Muscle of leg (tissue), 3 donors: ENCODE measurements at regions not wholly inside any gene's neighbourhood (a gene's known extent, or its start where the extent isn't known, plus 50 kb on each side); places are given as distances from the start of the nearest gene placed in this dataset.

Source experiments
- DNase-seq: peaks from one replicate; pipeline ENCODE4 v3.0.0; 2013
- H3K27ac ChIP-seq: one replicate; pipeline ENCODE4 v1.5.1; 2013; ENCODE audit warnings: mild to moderate bottlenecking, low read length, control low read depth
- H3K27me3 ChIP-seq: one replicate; pipeline ENCODE4 v1.6.1; 2013; ENCODE audit warnings: low read length; ENCODE audit not compliant: control insufficient read depth, insufficient read depth
- H3K36me3 ChIP-seq: one replicate; pipeline ENCODE4 v1.6.1; 2013; ENCODE audit warnings: low read length; ENCODE audit not compliant: control insufficient read depth, insufficient read depth
- H3K4me1 ChIP-seq: one replicate; pipeline ENCODE4 v1.6.1; 2013; ENCODE audit warnings: low read length; ENCODE audit not compliant: control insufficient read depth, insufficient read depth
- H3K4me3 ChIP-seq: one replicate; pipeline ENCODE4 v1.5.1; 2013; ENCODE audit warnings: low read length, control low read depth
- H3K9me3 ChIP-seq: replicated peaks from 2 replicates; pipeline ENCODE4 v1.6.1; 2013; ENCODE audit warnings: low read depth, low read length; ENCODE audit not compliant: control insufficient read depth
- WGBS: methylation state at CpG from one replicate; pipeline ENCODE4 v1.1.5; 2013; ENCODE audit warnings: missing lambda C conversion rate; ENCODE audit not compliant: insufficient coverage; 5-methylcytosine and 5-hydroxymethylcytosine counted together

DNA sequence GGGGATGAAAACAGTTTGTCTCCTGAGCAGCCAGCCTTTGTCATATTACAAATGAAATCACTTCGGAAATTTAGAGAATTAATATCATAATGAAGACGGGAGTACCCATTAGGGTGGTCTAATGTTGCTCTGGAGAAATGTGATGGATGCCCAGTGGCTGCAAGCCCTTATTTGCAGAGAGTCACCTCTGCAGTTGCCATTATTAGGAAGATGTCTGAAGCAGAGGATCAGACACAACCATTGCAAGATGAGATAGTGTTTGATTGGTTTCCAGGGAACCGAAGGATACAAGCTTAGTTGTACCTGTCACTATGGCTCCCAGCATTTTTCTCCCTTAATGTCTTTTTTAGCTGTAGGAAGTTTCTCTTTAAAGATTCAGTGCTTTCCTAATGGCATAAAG is 272.4 kb downstream of the FIGN start:
- H3K27ac ChIP-seq, result no peak overlapping the region
- H3K27me3 ChIP-seq, result peaks cover 3% of the 10 kb centered on the region
- no peak overlapping the region for H3K4me3 ChIP-seq
- no peaks in the 10 kb centered on the region for H3K36me3 ChIP-seq
- DNase-seq, result no peak
- no peaks in the 10 kb centered on the region for H3K9me3 ChIP-seq
- 75% methylated on average over 1 of the region's 3 CpGs for WGBS
- H3K4me1 ChIP-seq, result peaks cover 3% of the 10 kb centered on the region

DNA sequence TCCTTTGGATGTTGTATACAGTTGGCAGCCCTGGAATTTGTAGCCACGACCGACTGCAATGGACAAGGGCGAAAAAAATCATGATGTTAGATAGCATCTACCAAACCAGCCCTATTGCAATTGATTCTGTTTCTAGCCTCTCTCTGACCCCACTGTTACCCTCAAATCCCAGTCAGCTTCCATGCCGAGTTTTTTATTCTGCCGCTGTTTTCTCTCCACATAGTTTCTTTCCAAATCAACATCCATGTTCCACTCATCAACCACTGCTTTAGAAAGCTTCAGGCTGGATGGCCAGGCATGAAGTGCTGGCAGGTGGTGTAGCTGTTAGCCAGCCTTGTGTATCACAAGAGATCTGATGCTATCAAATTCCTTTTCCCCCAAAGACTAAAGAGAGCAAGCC is 272.8 kb downstream of the FIGN start:
- no peak for DNase-seq
- 100% methylated on average over 1 of the region's 5 CpGs for WGBS
- Histone ChIP-seq H3K4me1 (peaks cover 3% of the 10 kb centered on the region), H3K27me3 (peaks cover 3% of the 10 kb centered on the region), H3K9me3 (no peaks in the 10 kb centered on the region), H3K27ac (no peak overlapping the region), H3K36me3 (no peaks in the 10 kb centered on the region), H3K4me3 (no peak overlapping the region)

DNA sequence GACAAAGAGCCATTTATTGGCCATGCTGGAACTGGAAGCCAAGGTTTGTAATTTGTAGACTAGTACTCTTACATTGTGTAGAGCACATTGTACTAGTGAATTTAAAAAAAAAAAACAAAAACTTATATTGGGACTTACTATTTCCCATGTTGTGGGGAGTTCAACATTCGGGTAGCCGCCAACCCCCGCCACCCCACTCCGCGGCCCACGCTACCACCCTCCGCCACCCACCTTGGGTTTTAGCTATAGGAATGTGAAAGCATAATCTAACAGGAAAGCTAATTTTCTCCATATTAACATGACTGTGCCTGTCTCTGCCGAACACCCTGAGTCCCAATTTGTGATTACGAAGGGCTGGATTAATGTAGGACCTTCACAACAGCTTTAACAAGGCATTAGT is 275.8 kb downstream of the FIGN start:
- no peaks in the 10 kb centered on the region for H3K27me3 ChIP-seq

DNA sequence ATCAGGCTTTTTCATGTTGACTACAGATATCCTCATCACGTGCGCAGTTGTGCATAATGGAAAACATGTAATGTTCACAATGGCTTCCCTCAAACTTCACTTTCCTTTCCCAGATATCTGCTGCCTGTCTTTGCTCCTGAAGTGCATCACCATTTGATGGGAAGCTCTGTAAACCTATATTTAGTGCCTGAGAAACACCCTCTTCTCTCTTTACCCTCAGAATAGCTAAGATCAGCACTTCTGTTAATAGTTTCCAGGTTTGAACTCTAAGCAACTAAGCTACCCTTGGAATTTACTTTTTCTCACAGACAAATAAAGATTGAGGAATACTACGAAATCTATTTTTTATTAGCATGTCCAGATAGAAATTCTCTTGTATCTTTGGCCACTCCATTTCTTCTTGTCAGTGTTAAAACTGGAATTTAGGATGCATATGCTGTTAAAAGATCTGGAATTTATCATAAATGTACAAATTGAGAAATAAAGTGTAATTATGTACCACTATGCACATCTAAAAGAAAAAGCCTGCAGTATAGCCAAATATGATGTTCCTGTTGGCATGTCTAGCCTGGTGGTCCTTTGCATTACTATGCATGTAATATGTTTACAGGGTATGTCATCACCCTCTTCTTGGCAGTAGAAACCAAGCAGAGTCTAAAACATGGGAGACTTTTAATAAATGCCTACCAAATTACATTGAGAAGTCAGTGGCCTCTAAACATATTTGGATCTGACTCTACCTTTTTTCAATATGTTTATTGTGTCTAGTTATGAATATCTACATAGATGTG is 278.7 kb downstream of the FIGN start:
- no peaks in the 10 kb centered on the region for H3K36me3 ChIP-seq
- no peaks in the 10 kb centered on the region for H3K27me3 ChIP-seq
- WGBS, result 81% methylated on average over 2 of the region's 3 CpGs
- H3K4me1 ChIP-seq, result no peaks in the 10 kb centered on the region
- no peak overlapping the region for H3K4me3 ChIP-seq
- no peak for DNase-seq
- H3K9me3 ChIP-seq, result no peaks in the 10 kb centered on the region
- no peak overlapping the region for H3K27ac ChIP-seq

More for the DNA sequence above, 275.8 kb downstream of the FIGN start:
- no peaks in the 10 kb centered on the region for H3K36me3 ChIP-seq
- no peak overlapping the region for H3K27ac ChIP-seq
- H3K4me1 ChIP-seq, result no peaks in the 10 kb centered on the region
- H3K9me3 ChIP-seq, result no peaks in the 10 kb centered on the region
- no peak for DNase-seq
- WGBS, result no CpG with 5 or more reads among the region's 9 CpGs
- H3K4me3 ChIP-seq, result no peak overlapping the region

DNA sequence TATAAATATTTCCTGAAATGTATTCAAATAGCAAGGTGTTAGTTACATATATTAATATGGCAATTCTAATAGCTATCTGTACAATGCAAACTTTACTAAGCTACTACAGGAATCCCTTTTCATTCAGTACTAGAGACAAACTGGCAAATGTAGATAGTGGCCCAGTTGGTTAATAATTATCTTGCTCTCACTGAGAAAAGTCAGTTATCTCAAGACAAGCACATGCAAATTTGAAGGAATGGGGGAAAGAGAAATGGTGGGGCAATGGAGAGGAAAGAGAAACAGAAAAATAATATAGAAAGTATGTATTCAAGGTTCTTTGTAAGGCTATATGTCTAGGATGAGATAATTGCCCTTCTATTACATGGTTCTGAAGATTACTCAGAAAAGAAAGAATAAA is 280.0 kb downstream of the FIGN start:
- Histone ChIP-seq H3K4me1 (no peaks in the 10 kb centered on the region), H3K4me3 (no peak overlapping the region), H3K27me3 (no peaks in the 10 kb centered on the region), H3K36me3 (no peaks in the 10 kb centered on the region), H3K9me3 (no peaks in the 10 kb centered on the region), H3K27ac (no peak overlapping the region)
- no peak for DNase-seq

DNA sequence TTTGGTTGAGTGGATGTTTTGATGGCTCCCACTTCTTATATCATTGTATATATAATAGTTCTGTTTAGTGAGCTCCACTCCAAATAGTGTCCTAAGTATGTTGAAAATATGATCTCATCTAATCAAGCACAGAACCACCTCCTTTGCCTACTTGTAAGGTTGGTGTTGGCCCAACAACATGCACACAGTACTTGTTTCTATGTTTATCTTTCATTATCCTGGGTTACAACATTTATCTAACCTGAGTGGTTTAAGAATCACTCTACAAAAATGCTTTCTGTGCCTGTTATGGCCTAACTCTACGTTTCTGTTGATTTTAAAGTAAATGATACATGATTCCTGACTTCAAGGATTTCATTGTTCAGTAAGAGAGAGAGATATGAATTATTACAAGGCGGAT is 281.9 kb downstream of the FIGN start:
- WGBS, result 40% methylated on average over 1 of the region's 2 CpGs
- no peaks in the 10 kb centered on the region for H3K9me3 ChIP-seq
- DNase-seq, result no peak
- H3K36me3 ChIP-seq, result no peaks in the 10 kb centered on the region
- no peaks in the 10 kb centered on the region for H3K27me3 ChIP-seq
- H3K4me1 ChIP-seq, result no peaks in the 10 kb centered on the region
- no peak overlapping the region for H3K27ac ChIP-seq
- no peak overlapping the region for H3K4me3 ChIP-seq

DNA sequence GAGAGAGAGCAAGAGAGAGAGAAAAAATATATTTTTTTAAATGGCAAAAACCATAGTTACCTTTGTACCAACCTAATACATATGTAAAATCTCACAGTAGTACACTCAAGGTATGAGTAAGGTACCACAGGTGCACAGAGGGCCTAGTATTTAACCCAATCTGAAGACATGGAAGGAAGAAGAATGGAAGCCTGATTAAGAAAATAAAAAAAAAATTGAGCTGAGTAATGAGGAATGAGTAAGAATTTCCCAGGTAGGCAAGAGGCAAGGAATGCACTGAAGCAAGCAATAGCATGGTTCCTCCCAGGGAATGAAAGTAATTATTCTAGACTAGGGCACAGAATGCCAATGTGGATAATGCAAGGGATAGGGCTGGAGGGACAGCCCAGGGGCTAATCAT is 294.2 kb downstream of the FIGN start:
- H3K27me3 ChIP-seq, result no peaks in the 10 kb centered on the region
- DNase-seq, result no peak
- H3K27ac ChIP-seq, result no peak overlapping the region
- H3K4me3 ChIP-seq, result no peak overlapping the region
- H3K36me3 ChIP-seq, result no peaks in the 10 kb centered on the region
- H3K9me3 ChIP-seq, result no peaks in the 10 kb centered on the region
- H3K4me1 ChIP-seq, result no peaks in the 10 kb centered on the region

DNA sequence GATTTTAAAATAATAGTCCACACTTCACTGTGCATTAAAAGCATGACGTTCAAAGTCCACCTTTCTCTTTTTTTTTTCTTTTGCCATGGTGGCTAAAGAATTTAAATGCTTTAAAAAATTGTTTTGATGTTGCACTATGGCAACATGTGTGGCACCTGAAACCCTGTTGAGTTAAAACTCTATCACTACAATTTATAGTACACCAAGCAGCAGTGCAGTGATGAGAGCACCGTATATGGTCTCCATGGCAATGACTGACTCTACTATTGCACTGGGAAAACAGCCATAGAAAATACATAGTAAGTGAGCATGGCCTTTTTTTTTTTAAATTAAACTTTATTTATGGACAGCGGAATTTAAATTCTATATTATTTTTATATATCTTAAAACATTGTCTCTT is 298.8 kb downstream of the FIGN start:
- H3K4me3 ChIP-seq, result no peak overlapping the region
- no CpG with 5 or more reads among the region's 3 CpGs for WGBS
- no peaks in the 10 kb centered on the region for H3K4me1 ChIP-seq
- DNase-seq, result no peak
- no peaks in the 10 kb centered on the region for H3K27me3 ChIP-seq
- H3K9me3 ChIP-seq, result no peaks in the 10 kb centered on the region
- no peaks in the 10 kb centered on the region for H3K36me3 ChIP-seq
- no peak overlapping the region for H3K27ac ChIP-seq

DNA sequence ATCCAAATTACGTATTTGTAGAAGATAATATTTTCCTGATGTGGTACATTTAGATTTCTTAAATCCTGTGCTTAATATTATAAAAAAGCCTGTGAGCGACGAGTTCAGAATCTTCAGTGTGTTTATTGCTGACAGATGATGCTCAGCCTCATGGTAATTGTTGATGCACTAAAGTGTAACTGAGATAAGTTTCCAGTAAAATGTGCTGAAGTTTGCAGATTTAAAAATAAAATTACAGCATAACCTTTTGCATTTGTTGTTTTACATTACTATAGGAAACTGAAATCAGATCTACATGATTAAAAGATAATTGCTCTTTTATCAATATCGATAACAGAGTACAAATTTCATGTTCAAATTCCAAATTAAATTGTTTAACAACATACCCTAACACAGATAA is 307.6 kb downstream of the FIGN start:
- no CpG with 5 or more reads among the region's 4 CpGs for WGBS
- Histone ChIP-seq H3K4me3 (no peak overlapping the region), H3K9me3 (no peaks in the 10 kb centered on the region), H3K36me3 (no peaks in the 10 kb centered on the region), H3K4me1 (no peaks in the 10 kb centered on the region), H3K27me3 (no peaks in the 10 kb centered on the region), H3K27ac (no peak overlapping the region)
- DNase-seq, result peak; percentile 32

DNA sequence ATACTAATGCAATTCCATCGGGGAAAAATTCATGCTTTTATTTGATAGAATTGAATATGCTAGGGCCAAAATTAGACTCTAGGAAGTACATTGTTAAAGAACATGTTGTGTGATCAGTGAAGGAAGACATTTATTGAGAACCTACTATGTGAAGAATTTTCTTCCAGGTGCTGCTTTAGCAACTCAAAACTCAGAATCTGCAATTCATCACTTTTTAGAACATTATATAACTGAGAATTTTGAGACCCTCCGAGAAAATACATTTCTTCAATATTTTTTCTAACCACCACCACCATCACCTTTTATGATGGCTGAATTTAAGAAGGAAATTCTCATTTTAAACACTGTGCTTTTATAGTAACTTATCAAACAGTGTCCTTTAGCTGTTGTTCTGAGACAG is 315.2 kb downstream of the FIGN start:
- Histone ChIP-seq H3K4me1 (no peaks in the 10 kb centered on the region), H3K27me3 (no peaks in the 10 kb centered on the region), H3K4me3 (no peak overlapping the region), H3K27ac (no peak overlapping the region), H3K9me3 (no peaks in the 10 kb centered on the region), H3K36me3 (no peaks in the 10 kb centered on the region)
- DNase-seq, result no peak
- WGBS, result no CpG with 5 or more reads among the region's 2 CpGs
